ENCODE measurements at regions not wholly inside any gene's neighbourhood (a gene's known extent, or its start where the extent isn't known, plus 50 kb on each side); places are given as distances from the start of the nearest gene placed in this dataset.
A peak's percentile ranks its signal among the peaks of the same experiment; 100 is the strongest.
"Not testable (repeated sequence)": the region's sequence is repeated elsewhere in the genome, so short reads cannot be mapped to it uniquely, and the experiment has no call there.

- DNase-seq (ENCODE audit: low read depth in 2 of 2): no peak
These were observed 97.5 kb upstream of the EFEMP1 start for GRCh38 chr2:56021136-56021474.

DNA sequence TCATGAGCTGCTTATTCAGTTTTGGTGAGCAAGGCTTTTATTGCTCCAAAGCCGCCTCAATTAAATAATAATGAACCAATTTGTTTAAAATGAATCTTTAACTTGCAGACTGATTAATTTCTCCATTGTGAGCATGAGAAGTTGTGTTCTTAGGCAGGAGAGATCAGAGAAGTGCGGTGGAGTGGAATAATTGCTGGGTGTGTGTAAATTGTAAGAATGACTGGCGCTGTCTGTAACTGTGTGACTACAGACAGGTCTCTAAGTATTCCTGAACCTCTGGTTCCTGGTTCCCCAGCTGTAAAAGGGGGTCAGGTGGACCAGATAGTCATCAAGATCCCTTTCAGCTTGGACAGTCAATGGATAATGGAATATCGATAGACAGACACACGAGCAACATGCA is 98.0 kb upstream of the EFEMP1 start:
- no peak for DNase-seq (ENCODE audit: low read depth in 2 of 2)

GRCh38 chr2:56025469-56026193 is 102.0 kb upstream of the EFEMP1 start:
- DNase-seq (ENCODE audit: low read depth in 2 of 2): peak; percentile 13 to 16

- DNase-seq (ENCODE audit: low read depth in 2 of 2): no peak
These were observed 103.2 kb upstream of the EFEMP1 start for GRCh38 chr2:56026828-56027227.

GRCh38 chr2:56030062-56030461 is 106.5 kb upstream of the EFEMP1 start:
- no peak for DNase-seq (ENCODE audit: low read depth in 2 of 2)

GRCh38 chr2:56030901-56031300 is 107.3 kb upstream of the EFEMP1 start:
- DNase-seq (ENCODE audit: low read depth in 2 of 2): no peak

- DNase-seq (ENCODE audit: low read depth in 2 of 2): no peak
These were observed 110.7 kb upstream of the EFEMP1 start for GRCh38 chr2:56034258-56034657.

DNA sequence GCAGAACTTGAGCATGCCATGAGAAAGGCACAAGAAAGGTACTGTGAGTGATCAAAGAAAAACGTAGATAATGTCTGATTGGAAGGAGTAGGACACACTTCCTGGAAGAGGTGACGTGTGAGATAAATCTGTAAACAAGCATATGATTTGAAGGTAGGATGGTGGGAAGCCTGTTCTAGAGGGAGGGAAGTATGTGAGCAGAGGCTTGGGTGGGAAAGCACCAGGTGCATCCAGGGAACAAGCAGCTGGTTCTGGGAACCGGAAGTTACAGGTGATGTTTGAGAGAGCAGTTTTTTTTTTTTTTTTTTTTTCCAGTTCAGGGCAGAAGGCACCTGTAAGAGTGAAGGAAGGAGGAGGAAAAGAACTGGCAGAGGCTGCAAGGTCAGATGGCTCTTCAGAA is 116.6 kb upstream of the EFEMP1 start:
- DNase-seq (ENCODE audit: low read depth in 2 of 2): no peak

- no peak for DNase-seq (ENCODE audit: low read depth in 2 of 2)
These were observed 117.3 kb upstream of the EFEMP1 start for GRCh38 chr2:56040834-56041233.

- DNase-seq (ENCODE audit: low read depth in 2 of 2): no peak
These were observed 123.6 kb upstream of the EFEMP1 start for GRCh38 chr2:56047136-56047535.

- DNase-seq (ENCODE audit: low read depth in 2 of 2): no peak
These were observed 125.8 kb upstream of the EFEMP1 start for GRCh38 chr2:56049233-56049845.

GRCh38 chr2:56053679-56054078 is 130.1 kb upstream of the EFEMP1 start:
- DNase-seq (ENCODE audit: low read depth in 2 of 2): no peak

DNA sequence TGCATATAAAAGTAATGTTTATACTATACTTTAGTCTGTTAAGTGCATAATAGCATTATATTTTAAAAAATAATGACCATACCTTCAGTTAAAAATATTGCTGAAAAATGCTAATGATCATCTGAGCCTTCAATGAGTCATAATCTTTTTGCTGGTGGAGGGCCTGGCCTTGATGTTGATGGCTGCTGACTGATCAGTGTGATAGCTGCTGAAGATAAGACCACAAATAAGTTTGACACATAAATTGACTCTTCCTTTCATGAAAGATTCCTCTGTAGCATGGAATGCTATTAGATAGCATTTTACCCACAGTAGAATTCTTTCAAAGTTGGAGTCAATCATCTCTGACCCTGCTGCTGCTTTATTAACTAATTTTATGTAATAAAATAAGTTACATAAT is 128.4 kb upstream of the CCDC85A start:
- DNase-seq (ENCODE audit: low read depth in 2 of 2): no peak

- DNase-seq (ENCODE audit: low read depth in 2 of 2): not testable (repeated sequence)
These were observed 122.5 kb upstream of the CCDC85A start for GRCh38 chr2:56061327-56061726.

DNA sequence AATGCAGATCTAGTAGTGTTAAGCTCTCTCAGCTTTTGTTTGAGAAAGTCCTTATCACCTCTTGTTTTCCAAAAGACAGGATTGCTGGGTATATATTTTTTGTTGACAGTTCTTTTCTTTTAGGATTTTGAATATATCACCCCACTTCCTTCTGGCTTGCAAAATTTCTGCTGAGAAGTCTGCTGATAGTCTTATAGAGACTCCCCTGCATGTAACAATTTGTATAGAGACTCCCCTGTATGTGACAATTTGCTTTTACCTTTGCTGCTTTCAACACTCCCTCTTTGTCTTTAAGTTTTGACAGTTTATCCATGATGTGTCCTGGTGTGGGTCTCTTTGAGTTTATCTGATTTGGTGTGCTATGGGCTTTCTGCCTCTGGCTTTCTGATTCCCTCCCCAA is 115.0 kb upstream of the CCDC85A start:
- no peak for DNase-seq (ENCODE audit: low read depth in 2 of 2)

- DNase-seq (ENCODE audit: low read depth in 2 of 2): peak; percentile 42 to 55
These were observed 106.4 kb upstream of the CCDC85A start for GRCh38 chr2:56077359-56077915.

DNA sequence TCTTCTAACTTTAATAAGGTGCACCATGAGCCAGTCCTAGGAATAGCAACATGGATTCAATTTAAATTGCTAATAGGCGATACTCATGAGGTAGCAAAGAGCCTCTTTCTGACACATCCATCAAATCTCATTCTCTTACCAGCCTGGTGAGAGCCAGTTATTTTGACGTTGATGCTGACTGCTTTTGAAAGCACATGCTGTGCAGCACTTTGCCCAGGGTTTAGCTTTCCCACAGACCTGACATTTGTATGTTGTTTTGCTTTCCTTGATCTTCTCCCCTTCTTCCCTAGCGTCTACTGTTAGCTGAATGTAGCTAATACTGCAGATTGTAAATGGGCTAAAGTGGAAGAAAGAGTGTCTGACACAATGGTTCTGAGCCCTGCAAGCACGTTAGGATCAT is 101.1 kb upstream of the CCDC85A start:
- DNase-seq (ENCODE audit: low read depth in 2 of 2): no peak

DNA sequence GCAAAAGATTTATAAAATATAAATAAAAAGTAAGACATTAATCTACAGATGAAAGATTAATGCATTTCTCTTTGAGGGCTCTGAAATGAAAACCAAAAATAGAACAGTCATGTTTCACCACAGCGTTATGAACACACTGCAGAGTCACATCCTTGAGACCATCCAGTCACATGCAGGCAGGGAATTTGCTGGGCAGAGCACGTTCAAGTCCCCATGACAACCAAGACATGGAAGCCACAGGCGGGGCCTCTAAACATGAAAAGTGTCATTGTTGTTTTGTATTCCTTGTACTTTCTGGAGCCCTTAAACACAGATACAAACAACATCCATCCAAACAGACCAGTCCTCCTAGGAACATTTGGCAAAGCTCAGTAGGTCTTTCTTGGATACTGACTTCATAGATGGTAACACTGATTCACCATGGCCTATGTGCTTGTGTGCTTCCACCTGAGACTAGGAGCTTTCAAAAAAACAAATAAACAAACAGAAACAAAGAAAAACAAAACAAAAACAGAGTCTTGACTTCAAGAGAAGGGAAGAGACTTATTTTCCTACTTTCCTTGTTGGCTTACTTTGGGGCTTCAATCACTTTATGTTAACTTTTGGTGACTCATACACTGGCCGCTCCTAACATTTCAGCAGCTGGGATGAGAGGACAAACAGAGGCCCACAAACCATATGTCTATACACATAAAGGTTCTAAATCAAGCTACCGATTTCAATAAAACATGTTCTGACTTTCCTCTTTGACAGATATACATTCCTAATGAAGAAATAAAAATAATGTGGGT is 99.5 kb upstream of the CCDC85A start:
- DNase-seq (ENCODE audit: low read depth in 2 of 2): no peak

DNA sequence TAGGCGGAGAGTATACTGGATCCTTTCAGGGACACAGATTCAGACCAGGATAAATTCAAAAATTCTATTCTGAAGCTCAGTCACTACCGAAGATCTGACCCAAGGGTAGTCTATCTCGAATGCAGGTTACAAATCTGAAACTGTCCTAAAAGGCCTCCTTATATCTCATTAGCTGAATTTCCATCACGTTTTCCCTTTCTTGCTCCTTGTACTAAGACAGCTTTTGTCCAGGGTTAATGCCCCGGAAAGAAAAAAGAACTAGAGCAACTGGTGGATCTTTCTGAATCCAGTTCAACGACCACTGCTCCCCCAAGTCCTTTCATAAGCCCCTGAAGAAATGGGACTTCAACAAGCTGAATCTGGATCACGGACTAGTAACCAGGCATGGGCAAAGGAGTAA is 97.5 kb upstream of the CCDC85A start:
- DNase-seq (ENCODE audit: low read depth in 2 of 2): no peak

DNA sequence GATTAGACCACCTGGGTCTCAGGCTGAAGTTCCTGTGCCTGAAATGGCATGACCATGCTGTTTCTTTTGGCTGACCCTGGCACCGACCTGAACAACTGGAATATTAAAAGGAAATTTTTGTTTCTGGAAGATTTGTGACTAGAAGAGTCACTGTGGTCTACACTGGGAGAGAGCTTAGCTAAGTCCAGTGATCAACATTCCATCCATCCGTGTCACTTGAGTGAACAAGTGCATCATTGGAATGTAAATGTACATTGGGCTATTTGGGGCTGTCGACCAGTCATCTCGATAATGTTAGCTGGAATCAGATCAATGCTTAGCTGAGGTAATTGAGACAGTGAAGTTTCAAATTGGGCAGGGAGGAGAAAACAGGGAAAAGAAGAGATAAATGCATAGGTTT is 95.4 kb upstream of the CCDC85A start:
- no peak for DNase-seq (ENCODE audit: low read depth in 2 of 2)

- DNase-seq (ENCODE audit: low read depth in 2 of 2): no peak
These were observed 93.9 kb upstream of the CCDC85A start for GRCh38 chr2:56089931-56090330.

GRCh38 chr2:56099963-56100362 is 83.8 kb upstream of the CCDC85A start:
- DNase-seq (ENCODE audit: low read depth in 2 of 2): peak in 1 of 2 donors; percentile 4
